ENCODE measurements at regions not wholly inside any gene's neighbourhood (a gene's known extent, or its start where the extent isn't known, plus 50 kb on each side); places are given as distances from the start of the nearest gene placed in this dataset.

- no peak for DNase-seq
Measured at GRCh38 chr15:69828181-69828828, 269.4 kb downstream of the TLE3 start.

GRCh38 chr15:69829974-69830373 lies 267.7 kb downstream of the TLE3 start:
- DNase-seq = no peak

- DNase-seq = no peak
Measured at GRCh38 chr15:69830430-69830829, 267.3 kb downstream of the TLE3 start.

- DNase-seq = no peak
Measured at GRCh38 chr15:69830876-69831275, 266.8 kb downstream of the TLE3 start.

GRCh38 chr15:69834267-69834666 lies 263.4 kb downstream of the TLE3 start:
- no peak for DNase-seq

GRCh38 chr15:69834761-69835160 lies 263.0 kb downstream of the TLE3 start:
- DNase-seq = no peak

GRCh38 chr15:69836048-69836447 lies 261.7 kb downstream of the TLE3 start:
- DNase-seq = no peak

- DNase-seq = no peak
Measured at GRCh38 chr15:69836526-69837230, 261.0 kb downstream of the TLE3 start.

- DNase-seq = no peak
Measured at GRCh38 chr15:69838338-69838737, 259.4 kb downstream of the TLE3 start.

GRCh38 chr15:69838994-69839393 lies 258.7 kb downstream of the TLE3 start:
- DNase-seq = no peak

- DNase-seq = no peak
Measured at GRCh38 chr15:69841113-69841828, 256.4 kb downstream of the TLE3 start.

- DNase-seq = no peak
Measured at GRCh38 chr15:69842851-69843250, 254.9 kb downstream of the TLE3 start.

- DNase-seq = no peak
Measured at GRCh38 chr15:69843276-69843899, 254.3 kb downstream of the TLE3 start.

- no peak for DNase-seq
Measured at GRCh38 chr15:69843900-69844304, 253.8 kb downstream of the TLE3 start.

GRCh38 chr15:69845159-69845558 lies 252.6 kb downstream of the TLE3 start:
- no peak for DNase-seq

- DNase-seq = no peak
Measured at GRCh38 chr15:69847625-69848024, 250.1 kb downstream of the TLE3 start.

GRCh38 chr15:69848096-69848495 lies 249.6 kb downstream of the TLE3 start:
- no peak for DNase-seq

GRCh38 chr15:69848551-69849231 lies 249.0 kb downstream of the TLE3 start:
- no peak for DNase-seq

GRCh38 chr15:69849232-69849610 lies 248.5 kb downstream of the TLE3 start:
- DNase-seq = no peak

GRCh38 chr15:69852482-69852881 lies 245.2 kb downstream of the TLE3 start:
- DNase-seq = no peak

GRCh38 chr15:69852916-69853315 lies 244.8 kb downstream of the TLE3 start:
- no peak for DNase-seq

GRCh38 chr15:69853544-69853951 lies 244.2 kb downstream of the TLE3 start:
- no peak for DNase-seq

GRCh38 chr15:69854001-69854400 lies 243.7 kb downstream of the TLE3 start:
- DNase-seq = no peak
